ENCODE measurements at regions not wholly inside any gene's neighbourhood (a gene's known extent, or its start where the extent isn't known, plus 50 kb on each side); places are given as distances from the start of the nearest gene placed in this dataset.

DNA sequence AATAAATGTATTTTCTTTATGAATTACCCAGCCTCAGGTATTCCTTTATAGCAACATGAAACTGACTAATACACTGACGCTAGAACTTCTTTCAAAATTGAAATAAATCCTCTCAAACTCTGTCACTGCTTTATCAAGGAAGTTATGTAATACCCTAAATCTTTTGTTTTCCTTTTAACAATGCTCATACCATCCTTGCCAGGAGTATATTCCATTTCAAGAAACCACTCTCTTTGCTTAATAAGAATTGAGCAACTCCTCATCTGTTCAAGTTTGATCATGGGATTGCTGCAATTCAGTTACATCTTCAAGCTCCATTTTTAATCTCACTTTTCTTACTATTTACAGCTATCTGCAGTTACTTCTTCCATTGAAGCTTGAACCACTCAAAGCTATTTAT is 707.6 kb upstream of the MARCKS start:
- no peaks in the 10 kb centered on the region for H3K79me2 ChIP-seq (replicated peaks; ENCODE audit: insufficient read depth)
- ATAC-seq: no peak
- Mint-ChIP-seq H3K9me3 (peaks cover 3% of the 10 kb centered on the region; the same call in 1 of the 3 replicates), H3K27me3 (ENCODE audit: insufficient read depth, low read depth, poor library complexity) (no peaks in the 10 kb centered on the region), H3K4me3 (no peak overlapping the region), H3K36me3 (ENCODE audit: low read depth) (no peaks in the 10 kb centered on the region), H3K27ac (no peak overlapping the region), H3K4me1 (no peaks in the 10 kb centered on the region)
- H3K36me3 ChIP-seq (ENCODE audit: insufficient read depth): no peaks in the 10 kb centered on the region
- 0 out of 2 replicates have a peak, but pooled peaks cover 10% of the 10 kb centered on the region for H3K9me2 ChIP-seq (ENCODE audit: insufficient read depth)
- TF ChIP-seq, protein P1, sequence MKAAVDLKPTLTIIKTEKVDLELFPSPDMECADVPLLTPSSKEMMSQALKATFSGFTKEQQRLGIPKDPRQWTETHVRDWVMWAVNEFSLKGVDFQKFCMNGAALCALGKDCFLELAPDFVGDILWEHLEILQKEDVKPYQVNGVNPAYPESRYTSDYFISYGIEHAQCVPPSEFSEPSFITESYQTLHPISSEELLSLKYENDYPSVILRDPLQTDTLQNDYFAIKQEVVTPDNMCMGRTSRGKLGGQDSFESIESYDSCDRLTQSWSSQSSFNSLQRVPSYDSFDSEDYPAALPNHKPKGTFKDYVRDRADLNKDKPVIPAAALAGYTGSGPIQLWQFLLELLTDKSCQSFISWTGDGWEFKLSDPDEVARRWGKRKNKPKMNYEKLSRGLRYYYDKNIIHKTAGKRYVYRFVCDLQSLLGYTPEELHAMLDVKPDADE (IDR thresholded peaks at IDR 0.05): no peak
- TF ChIP-seq CTCF (conservative IDR thresholded peaks at IDR 0.05; ENCODE audit: low read depth in 2 of 2) (no peak), CREB1 (CRISPR knock-in tag; IDR thresholded peaks at IDR 0.05; ENCODE audit: low read depth) (no peak)
- no peaks in the 10 kb centered on the region for H3F3A ChIP-seq (replicated peaks; ENCODE audit: low read depth)
- H2AFZ ChIP-seq: no peak overlapping the region
- H3K27ac ChIP-seq (ENCODE audit: low read depth): no peak overlapping the region
- no peak overlapping the region for H3K4me2 ChIP-seq
- H3K4me1 ChIP-seq (ENCODE audit: insufficient read depth): no peaks in the 10 kb centered on the region
- no peaks in the 10 kb centered on the region for H3K27me3 ChIP-seq (ENCODE audit: insufficient read depth)
- H3K4me3 ChIP-seq: no peak overlapping the region
- H4K20me1 ChIP-seq (replicated peaks; ENCODE audit: insufficient read depth): no peaks in the 10 kb centered on the region
- no peak for DNase-seq (ENCODE audit: low spot score)

DNA sequence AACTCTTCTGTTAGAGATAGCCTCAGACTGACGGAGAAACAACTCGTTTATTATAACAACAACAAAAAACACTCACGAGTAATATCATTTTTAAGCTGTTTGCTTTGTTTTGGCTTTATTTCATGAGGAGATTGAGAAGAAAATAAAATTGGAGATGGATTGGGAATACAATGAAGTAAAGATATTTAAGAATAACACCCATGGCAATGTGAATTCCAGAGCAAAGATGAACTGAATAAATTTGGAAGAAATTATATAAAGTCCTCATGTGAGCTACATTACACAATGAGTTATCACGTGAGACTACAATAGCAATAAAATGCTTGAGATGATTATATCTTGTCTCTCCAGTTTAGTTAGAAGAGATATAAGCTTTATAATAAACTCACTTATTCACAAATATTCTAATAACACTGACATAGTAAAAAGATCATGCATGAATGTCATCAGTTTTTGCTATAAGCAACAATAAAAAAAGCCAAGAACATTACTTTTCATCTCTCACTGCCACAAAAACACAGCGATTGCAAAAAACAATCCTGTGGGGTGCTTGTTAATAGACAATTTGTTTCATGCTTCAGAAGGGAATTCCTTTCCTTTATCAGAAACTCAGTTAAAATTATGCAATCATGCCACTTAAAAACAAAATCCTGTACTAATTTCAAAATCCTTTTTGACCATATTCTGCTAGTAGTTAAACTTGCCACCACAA is 696.7 kb upstream of the MARCKS start:
- Mint-ChIP-seq H3K4me3 (no peak overlapping the region), H3K4me1 (no peaks in the 10 kb centered on the region), H3K27me3 (ENCODE audit: insufficient read depth, low read depth, poor library complexity) (no peaks in the 10 kb centered on the region), H3K27ac (no peak overlapping the region), H3K36me3 (ENCODE audit: low read depth) (no peaks in the 10 kb centered on the region), H3K9me3 (no peaks in the 10 kb centered on the region)
- H3K27ac ChIP-seq (ENCODE audit: low read depth): no peak overlapping the region
- H3F3A ChIP-seq (replicated peaks; ENCODE audit: low read depth): no peaks in the 10 kb centered on the region
- DNase-seq (ENCODE audit: low spot score) (no peak), ATAC-seq (no peak)
- H2AFZ ChIP-seq: no peak overlapping the region
- TF ChIP-seq ZNF331 (CRISPR knock-in tag; IDR thresholded peaks at IDR 0.05; ENCODE audit: low read depth) (no peak), STAT1 (IDR thresholded peaks at IDR 0.05; ENCODE audit: unreplicated experiment) (no peak), NANOG (IDR thresholded peaks at IDR 0.05; ENCODE audit: borderline replicate concordance) (no peak), EZH2 (IDR thresholded peaks at IDR 0.05; ENCODE audit: low read depth, unreplicated experiment) (no peak), JUNB (IDR thresholded peaks at IDR 0.05; ENCODE audit: unreplicated experiment) (no peak), ZNF114 (CRISPR knock-in tag; IDR thresholded peaks at IDR 0.05) (no peak)
- TF ChIP-seq, protein P1 (IDR thresholded peaks at IDR 0.05): no peak
- TF ChIP-seq, protein P2, sequence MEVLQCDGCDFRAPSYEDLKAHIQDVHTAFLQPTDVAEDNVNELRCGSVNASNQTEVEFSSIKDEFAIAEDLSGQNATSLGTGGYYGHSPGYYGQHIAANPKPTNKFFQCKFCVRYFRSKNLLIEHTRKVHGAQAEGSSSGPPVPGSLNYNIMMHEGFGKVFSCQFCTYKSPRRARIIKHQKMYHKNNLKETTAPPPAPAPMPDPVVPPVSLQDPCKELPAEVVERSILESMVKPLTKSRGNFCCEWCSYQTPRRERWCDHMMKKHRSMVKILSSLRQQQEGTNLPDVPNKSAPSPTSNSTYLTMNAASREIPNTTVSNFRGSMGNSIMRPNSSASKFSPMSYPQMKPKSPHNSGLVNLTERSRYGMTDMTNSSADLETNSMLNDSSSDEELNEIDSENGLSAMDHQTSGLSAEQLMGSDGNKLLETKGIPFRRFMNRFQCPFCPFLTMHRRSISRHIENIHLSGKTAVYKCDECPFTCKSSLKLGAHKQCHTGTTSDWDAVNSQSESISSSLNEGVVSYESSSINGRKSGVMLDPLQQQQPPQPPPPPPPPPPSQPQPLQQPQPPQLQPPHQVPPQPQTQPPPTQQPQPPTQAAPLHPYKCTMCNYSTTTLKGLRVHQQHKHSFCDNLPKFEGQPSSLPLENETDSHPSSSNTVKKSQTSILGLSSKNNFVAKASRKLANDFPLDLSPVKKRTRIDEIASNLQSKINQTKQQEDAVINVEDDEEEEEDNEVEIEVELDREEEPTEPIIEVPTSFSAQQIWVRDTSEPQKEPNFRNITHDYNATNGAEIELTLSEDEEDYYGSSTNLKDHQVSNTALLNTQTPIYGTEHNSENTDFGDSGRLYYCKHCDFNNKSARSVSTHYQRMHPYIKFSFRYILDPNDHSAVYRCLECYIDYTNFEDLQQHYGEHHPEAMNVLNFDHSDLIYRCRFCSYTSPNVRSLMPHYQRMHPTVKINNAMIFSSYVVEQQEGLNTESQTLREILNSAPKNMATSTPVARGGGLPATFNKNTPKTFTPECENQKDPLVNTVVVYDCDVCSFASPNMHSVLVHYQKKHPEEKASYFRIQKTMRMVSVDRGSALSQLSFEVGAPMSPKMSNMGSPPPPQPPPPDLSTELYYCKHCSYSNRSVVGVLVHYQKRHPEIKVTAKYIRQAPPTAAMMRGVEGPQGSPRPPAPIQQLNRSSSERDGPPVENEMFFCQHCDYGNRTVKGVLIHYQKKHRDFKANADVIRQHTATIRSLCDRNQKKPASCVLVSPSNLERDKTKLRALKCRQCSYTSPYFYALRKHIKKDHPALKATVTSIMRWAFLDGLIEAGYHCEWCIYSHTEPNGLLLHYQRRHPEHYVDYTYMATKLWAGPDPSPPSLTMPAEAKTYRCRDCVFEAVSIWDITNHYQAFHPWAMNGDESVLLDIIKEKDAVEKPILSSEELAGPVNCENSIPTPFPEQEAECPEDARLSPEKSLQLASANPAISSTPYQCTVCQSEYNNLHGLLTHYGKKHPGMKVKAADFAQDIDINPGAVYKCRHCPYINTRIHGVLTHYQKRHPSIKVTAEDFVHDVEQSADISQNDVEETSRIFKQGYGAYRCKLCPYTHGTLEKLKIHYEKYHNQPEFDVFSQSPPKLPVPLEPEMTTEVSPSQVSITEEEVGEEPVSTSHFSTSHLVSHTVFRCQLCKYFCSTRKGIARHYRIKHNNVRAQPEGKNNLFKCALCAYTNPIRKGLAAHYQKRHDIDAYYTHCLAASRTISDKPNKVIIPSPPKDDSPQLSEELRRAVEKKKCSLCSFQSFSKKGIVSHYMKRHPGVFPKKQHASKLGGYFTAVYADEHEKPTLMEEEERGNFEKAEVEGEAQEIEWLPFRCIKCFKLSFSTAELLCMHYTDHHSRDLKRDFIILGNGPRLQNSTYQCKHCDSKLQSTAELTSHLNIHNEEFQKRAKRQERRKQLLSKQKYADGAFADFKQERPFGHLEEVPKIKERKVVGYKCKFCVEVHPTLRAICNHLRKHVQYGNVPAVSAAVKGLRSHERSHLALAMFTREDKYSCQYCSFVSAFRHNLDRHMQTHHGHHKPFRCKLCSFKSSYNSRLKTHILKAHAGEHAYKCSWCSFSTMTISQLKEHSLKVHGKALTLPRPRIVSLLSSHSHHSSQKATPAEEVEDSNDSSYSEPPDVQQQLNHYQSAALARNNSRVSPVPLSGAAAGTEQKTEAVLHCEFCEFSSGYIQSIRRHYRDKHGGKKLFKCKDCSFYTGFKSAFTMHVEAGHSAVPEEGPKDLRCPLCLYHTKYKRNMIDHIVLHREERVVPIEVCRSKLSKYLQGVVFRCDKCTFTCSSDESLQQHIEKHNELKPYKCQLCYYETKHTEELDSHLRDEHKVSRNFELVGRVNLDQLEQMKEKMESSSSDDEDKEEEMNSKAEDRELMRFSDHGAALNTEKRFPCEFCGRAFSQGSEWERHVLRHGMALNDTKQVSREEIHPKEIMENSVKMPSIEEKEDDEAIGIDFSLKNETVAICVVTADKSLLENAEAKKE (CRISPR knock-in tag; IDR thresholded peaks at IDR 0.05): no peak
- no peak overlapping the region for H3K4me2 ChIP-seq
- no peaks in the 10 kb centered on the region for H3K36me3 ChIP-seq (ENCODE audit: insufficient read depth)
- H3K27me3 ChIP-seq (ENCODE audit: insufficient read depth): no peaks in the 10 kb centered on the region
- no peaks in the 10 kb centered on the region for H3K79me2 ChIP-seq (replicated peaks; ENCODE audit: insufficient read depth)
- no peak overlapping the region for H3K4me3 ChIP-seq
- H3K9me2 ChIP-seq (ENCODE audit: insufficient read depth): no peaks in the 10 kb centered on the region
- H3K4me1 ChIP-seq (ENCODE audit: insufficient read depth): no peaks in the 10 kb centered on the region
- H4K20me1 ChIP-seq (replicated peaks; ENCODE audit: insufficient read depth): no peaks in the 10 kb centered on the region
